ENCODE measurements at regions not wholly inside any gene's neighbourhood (a gene's known extent, or its start where the extent isn't known, plus 50 kb on each side); places are given as distances from the start of the nearest gene placed in this dataset.

DNA sequence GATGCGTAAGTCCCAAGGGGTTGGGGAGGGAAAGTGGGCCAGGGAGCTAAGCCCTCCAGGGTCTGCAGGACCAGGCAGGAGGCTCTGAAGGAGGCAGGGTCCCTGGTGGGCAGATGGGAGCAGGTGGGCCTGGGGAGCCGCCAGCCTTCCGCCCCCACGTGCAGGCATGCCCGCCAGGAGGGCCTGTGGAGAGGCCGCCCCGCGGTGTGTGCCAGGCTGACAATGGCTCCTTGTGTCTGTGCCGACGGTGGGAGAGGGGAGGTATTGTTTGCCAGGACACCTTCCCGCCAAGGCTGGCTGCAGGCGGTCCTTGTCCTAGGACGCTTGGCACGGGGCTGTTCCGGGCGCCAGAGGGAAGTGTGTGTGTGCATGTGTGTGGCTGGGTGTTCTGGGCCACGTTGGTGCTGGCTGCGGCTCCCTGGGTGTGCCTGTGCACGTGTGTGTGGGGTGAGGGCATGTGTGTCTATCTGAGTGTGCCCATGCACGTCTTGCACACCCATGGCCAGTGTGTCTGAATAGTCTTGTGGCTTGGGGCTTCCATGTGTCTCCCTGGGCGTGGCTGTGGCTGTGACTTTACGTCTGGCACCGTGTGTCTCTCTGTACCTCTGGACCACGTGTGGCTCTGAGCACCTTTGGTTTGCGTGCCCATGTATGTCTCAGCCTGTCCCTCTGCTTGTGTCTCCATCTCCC is 153.0 kb downstream of the CEBPB start:
- Histone ChIP-seq H3K27me3 (ENCODE audit: low read depth, low read length) (peaks cover 46% of the 10 kb centered on the region), H3K9ac (ENCODE audit: low read length) (no peak overlapping the region)

DNA sequence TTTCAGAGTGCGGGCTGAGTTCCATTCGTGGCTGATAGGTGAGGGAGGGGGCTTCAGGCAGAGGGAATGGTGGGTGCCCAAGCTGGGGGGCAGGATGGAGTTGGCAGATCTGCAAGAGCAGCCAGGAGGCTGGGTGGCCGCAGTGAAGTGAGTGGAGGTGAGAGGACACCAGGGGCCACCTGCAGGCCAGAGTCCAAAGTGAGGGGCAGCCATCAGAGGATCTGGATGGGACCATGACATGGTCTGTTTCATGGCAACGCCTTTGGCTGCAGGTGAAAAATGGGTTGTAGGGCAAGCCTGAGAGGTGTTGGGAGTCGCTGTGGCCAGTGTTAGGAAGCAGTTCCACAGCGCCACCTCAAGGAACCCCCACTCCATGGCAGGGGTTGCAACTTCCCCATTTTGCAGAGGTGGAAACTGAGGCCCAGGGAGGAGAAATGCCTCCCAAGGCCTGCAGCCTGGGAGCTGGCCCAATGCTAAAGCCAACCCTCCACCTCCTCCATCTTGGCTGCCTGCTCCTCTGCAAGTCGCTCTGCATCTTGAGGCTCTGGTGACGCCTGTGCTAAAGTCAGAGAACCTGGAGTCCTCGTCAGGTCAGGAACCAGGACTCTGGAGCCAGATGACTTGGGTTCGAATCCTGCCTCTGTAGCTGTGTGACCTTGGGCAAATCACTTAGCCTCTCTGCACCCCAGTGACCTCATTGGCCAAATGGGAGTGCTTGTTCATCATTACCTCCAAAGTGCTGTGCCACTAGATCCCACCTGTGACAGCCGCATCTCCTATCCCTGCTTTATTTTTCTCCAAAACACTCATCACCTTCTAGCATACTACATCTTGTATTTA is 153.8 kb downstream of the CEBPB start:
- Histone ChIP-seq H3K9ac (ENCODE audit: low read length) (no peak overlapping the region), H3K4me2 (ENCODE audit: low read length) (no peak overlapping the region), H3K36me3 (replicated peaks; ENCODE audit: low read depth, low read length) (no peaks in the 10 kb centered on the region), H2AFZ (ENCODE audit: low read depth, low read length) (no peak overlapping the region), H3K79me2 (ENCODE audit: low read length) (no peaks in the 10 kb centered on the region), H3K9me3 (ENCODE audit: insufficient read depth, low read length) (no peaks in the 10 kb centered on the region), H3K4me3 (ENCODE audit: low read length) (no peak overlapping the region), H4K20me1 (ENCODE audit: insufficient read depth, low read length) (no peaks in the 10 kb centered on the region), H3K27me3 (ENCODE audit: low read depth, low read length) (peaks cover 46% of the 10 kb centered on the region), H3K27ac (ENCODE audit: low read length) (no peak overlapping the region), H3K4me1 (ENCODE audit: low read length) (peaks cover 18% of the 10 kb centered on the region)
- TF ChIP-seq, protein P1, sequence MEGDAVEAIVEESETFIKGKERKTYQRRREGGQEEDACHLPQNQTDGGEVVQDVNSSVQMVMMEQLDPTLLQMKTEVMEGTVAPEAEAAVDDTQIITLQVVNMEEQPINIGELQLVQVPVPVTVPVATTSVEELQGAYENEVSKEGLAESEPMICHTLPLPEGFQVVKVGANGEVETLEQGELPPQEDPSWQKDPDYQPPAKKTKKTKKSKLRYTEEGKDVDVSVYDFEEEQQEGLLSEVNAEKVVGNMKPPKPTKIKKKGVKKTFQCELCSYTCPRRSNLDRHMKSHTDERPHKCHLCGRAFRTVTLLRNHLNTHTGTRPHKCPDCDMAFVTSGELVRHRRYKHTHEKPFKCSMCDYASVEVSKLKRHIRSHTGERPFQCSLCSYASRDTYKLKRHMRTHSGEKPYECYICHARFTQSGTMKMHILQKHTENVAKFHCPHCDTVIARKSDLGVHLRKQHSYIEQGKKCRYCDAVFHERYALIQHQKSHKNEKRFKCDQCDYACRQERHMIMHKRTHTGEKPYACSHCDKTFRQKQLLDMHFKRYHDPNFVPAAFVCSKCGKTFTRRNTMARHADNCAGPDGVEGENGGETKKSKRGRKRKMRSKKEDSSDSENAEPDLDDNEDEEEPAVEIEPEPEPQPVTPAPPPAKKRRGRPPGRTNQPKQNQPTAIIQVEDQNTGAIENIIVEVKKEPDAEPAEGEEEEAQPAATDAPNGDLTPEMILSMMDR (IDR thresholded peaks at IDR 0.05; ENCODE audit: low read depth, low read length), result peak; percentile 71
- no peak for TF ChIP-seq EZH2phosphoT487 (IDR thresholded peaks at IDR 0.05; ENCODE audit: low read depth)

More for the DNA sequence above, 153.0 kb downstream of the CEBPB start:
- Histone ChIP-seq H3K4me2 (ENCODE audit: low read length) (no peak overlapping the region), H3K27ac (ENCODE audit: low read length) (no peak overlapping the region), H4K20me1 (ENCODE audit: insufficient read depth, low read length) (no peaks in the 10 kb centered on the region), H2AFZ (ENCODE audit: low read depth, low read length) (no peak overlapping the region), H3K9me3 (ENCODE audit: insufficient read depth, low read length) (no peaks in the 10 kb centered on the region), H3K79me2 (ENCODE audit: low read length) (no peaks in the 10 kb centered on the region), H3K4me1 (ENCODE audit: low read length) (peaks cover 21% of the 10 kb centered on the region), H3K36me3 (replicated peaks; ENCODE audit: low read depth, low read length) (no peaks in the 10 kb centered on the region), H3K4me3 (ENCODE audit: low read length) (no peak overlapping the region)
- TF ChIP-seq EZH2phosphoT487 (IDR thresholded peaks at IDR 0.05; ENCODE audit: low read depth), result no peak
- TF ChIP-seq, protein P1 (IDR thresholded peaks at IDR 0.05; ENCODE audit: low read depth, low read length), result no peak

DNA sequence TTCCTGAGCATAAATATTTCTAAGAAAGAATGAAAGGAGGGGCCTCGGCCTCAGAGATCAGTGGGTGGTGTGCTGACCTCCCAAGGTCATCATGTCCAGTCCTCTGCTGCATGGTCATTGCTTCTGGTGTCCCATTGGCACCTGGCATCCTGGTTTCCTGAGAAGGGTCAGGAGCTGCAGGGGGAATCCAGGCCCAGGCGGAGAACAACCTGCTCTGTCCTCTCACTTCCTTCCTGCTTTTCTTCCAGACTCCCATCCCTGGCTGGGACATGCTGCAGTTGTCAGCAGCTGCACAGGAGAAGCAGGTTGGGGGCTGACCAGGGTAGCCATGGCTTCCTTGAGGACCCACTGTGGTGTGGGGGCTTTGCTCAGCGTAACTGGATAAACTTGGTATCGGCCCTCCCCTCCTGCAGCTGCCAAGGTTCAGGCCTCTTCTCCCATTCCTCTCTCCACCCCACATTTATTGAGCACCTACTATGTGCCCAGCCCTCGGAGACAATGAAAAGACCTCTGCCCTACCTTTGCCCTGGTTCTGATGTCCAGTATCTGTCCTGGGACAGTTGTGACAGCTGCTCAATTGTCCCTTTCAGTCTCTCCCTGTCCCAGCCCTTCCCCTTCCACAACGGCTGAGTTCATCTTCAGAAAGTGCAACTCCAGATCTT is 155.2 kb downstream of the CEBPB start:
- Histone ChIP-seq H3K36me3 (replicated peaks; ENCODE audit: low read depth, low read length) (no peaks in the 10 kb centered on the region), H3K27me3 (ENCODE audit: low read depth, low read length) (peaks cover 52% of the 10 kb centered on the region), H3K4me3 (ENCODE audit: low read length) (no peak overlapping the region), H3K9ac (ENCODE audit: low read length) (no peak overlapping the region), H3K4me1 (ENCODE audit: low read length) (peaks cover 23% of the 10 kb centered on the region), H4K20me1 (ENCODE audit: insufficient read depth, low read length) (no peaks in the 10 kb centered on the region), H3K4me2 (ENCODE audit: low read length) (no peak overlapping the region), H3K27ac (ENCODE audit: low read length) (no peak overlapping the region), H3K79me2 (ENCODE audit: low read length) (no peaks in the 10 kb centered on the region), H2AFZ (ENCODE audit: low read depth, low read length) (no peak overlapping the region), H3K9me3 (ENCODE audit: insufficient read depth, low read length) (no peaks in the 10 kb centered on the region)
- TF ChIP-seq, protein P1 (IDR thresholded peaks at IDR 0.05; ENCODE audit: low read depth, low read length), result no peak
- no peak for TF ChIP-seq EZH2phosphoT487 (IDR thresholded peaks at IDR 0.05; ENCODE audit: low read depth)
